Transverse colon (tissue), 4 donors: ENCODE measurements at regions not wholly inside any gene's neighbourhood (a gene's known extent, or its start where the extent isn't known, plus 50 kb on each side); places are given as distances from the start of the nearest gene placed in this dataset.

ENCODE experiments used
- EP300 ChIP-seq: sonication (generic); formaldehyde crosslinking; IDR thresholded peaks from one replicate; pipeline ENCODE4 v1.6.1; 2017; ENCODE audit warnings: antibody characterized with exemption, low read depth
- POLR2A ChIP-seq: fragments of 450-650 bp; IDR thresholded peaks from one replicate; pipeline ENCODE4 v1.6.1; 2016; ENCODE audit warnings: antibody characterized with exemption, mild to moderate bottlenecking, moderate library complexity
- POLR2AphosphoS5 ChIP-seq, 3 donors: sonication (generic); formaldehyde crosslinking; IDR thresholded peaks; one replicate each; pipeline ENCODE4 v1.6.1; 2016; ENCODE audit warnings: antibody characterized with exemption in 3 of 3
- TF ChIP-seq, protein P1 (sequence below), 5 experiments: fragments of 200-600 bp in 3 of 5; fragments of 450-650 bp in 2 of 5; sonication (generic) in 3 of 5; IDR thresholded peaks; 1 replicate in 2 of 5; 2 replicates in 3 of 5; pipeline ENCODE4 v1.5.1; 2016 to 2017; ENCODE audit warnings: antibody characterized with exemption in 5 of 5, inconsistent platforms in 3 of 5, mild to moderate bottlenecking in 2 of 5, moderate library complexity in 1 of 5

GRCh38 chr5:38639377-38640358 lies 83.2 kb upstream of the LIFR start:
- TF ChIP-seq POLR2A (no peak), POLR2AphosphoS5 (IDR thresholded peaks at IDR 0.05) (no peak), EP300 (no peak)
- TF ChIP-seq, protein P1, sequence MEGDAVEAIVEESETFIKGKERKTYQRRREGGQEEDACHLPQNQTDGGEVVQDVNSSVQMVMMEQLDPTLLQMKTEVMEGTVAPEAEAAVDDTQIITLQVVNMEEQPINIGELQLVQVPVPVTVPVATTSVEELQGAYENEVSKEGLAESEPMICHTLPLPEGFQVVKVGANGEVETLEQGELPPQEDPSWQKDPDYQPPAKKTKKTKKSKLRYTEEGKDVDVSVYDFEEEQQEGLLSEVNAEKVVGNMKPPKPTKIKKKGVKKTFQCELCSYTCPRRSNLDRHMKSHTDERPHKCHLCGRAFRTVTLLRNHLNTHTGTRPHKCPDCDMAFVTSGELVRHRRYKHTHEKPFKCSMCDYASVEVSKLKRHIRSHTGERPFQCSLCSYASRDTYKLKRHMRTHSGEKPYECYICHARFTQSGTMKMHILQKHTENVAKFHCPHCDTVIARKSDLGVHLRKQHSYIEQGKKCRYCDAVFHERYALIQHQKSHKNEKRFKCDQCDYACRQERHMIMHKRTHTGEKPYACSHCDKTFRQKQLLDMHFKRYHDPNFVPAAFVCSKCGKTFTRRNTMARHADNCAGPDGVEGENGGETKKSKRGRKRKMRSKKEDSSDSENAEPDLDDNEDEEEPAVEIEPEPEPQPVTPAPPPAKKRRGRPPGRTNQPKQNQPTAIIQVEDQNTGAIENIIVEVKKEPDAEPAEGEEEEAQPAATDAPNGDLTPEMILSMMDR (IDR thresholded peaks at IDR 0.05): no peak
